AG20443 (cell line): ENCODE measurements at regions not wholly inside any gene's neighbourhood (a gene's known extent, or its start where the extent isn't known, plus 50 kb on each side); places are given as distances from the start of the nearest gene placed in this dataset.
A peak's percentile ranks its signal among the peaks of the same experiment; 100 is the strongest.

Experiments used
- DNase-seq: peaks from one replicate; pipeline ENCODE4 v3.0.0; 2012; ENCODE audit warnings: low spot score, mixed read lengths

DNA sequence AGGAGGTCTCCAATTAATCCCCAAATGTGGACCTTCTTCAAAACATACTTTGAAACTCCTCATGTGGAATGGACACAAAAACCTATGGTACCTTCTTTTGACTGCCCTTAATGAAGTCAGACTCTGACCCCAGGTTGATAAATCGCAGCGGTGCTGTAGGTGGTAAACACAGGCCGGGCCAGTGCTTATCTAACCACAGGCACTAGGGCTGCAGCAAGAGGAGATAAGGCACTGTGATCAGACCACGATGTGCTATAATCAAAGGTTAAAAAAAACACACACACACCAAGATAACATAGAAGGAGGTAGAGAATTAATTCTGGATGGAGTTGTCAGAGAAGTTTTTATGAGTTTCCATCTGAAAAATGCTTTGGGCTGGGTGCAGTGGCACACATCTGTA is 52.3 kb upstream of the SIPA1L2 start:
- DNase-seq, result no peak

DNA sequence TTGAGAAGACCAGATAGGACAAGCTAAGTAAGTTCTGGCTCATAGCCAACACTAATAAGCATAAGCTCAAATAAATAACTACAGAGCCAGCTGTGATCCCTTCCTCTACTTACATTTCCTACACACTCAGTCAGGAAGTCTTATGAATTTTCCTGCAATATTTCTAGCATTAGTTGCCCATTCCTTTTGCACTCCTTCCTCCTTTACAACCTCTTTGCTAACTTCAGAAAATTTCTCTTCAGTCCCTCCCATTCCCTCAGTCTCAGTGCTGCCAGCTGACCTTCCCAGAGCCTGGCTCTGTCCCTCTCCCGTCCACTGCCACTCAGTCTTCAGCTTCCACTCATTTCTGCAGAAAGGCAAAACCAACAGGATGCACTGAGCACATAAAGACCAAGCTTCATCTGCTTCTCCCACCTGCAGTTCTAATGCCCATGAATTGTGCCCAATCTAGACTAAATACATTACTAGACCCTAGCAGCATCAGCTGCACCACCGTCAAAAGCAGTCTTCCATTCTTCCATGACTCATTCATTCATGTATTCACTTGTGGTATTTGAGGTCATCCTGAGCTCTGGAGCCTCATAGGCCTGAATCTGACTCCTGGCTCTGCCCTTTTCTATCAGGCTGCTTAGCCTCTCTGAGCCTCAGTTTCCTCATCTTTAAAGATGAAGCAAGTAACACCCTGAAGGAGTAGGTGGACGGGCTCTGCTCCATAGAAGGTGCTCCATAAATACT is 54.6 kb upstream of the SIPA1L2 start:
- peak; percentile 40 for DNase-seq

DNA sequence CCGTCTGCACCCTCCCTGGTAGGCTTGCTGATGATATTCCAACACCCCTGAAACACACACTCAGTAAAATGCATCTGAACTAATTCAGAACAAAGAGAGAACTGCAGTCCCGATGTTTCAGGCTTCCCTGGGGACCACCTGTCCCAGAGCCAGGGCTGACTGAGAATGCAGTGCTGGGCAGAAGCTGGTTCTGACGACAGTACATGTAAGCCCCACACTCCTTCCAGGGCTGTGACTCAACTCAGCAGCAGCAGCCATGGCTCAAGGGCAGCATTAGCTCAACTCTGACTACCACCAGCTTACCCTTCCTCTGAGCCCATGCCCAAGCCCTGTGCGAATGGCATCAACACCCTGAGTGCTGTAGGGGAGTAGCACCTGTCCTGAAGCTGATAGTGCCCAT is 56.4 kb upstream of the SIPA1L2 start:
- peak; percentile 51 for DNase-seq

DNA sequence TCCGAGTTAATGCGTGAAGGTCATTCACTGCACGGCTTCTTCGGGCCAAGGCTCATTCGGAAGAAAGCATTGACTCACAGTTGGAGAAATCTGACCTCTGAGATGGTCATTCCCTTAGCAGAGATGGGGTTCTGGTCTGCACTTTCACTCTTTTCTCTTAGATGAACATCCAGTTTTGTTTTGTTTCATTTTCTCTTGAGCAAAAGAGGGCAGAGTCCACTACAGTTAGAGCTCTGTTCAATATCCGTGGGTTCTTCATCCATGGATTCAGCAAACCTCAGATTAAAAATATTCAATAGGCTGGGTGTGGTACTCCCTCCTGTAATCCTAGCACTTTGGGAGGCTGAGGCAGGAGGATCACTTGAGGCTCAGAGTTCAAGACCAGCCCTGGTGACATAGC is 57.4 kb upstream of the SIPA1L2 start:
- no peak for DNase-seq

DNA sequence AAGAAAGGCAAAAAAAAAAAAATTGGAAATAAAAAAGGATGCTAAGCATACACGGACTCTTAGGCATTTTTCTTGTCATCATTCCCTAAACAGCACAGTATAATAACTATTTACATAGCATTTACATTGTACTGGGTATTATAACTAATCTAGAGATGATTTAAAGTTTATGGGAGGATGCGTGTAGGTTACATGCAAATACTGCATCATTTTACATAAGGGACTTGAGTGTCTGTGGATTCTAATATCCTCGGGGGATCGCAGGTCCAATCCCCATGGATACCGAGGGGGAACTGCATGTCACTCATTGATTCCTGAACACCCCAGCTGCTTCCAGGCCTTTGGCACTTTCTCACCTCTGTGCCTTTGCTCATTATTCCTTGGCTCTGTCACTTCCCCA is 57.8 kb upstream of the SIPA1L2 start:
- no peak for DNase-seq

DNA sequence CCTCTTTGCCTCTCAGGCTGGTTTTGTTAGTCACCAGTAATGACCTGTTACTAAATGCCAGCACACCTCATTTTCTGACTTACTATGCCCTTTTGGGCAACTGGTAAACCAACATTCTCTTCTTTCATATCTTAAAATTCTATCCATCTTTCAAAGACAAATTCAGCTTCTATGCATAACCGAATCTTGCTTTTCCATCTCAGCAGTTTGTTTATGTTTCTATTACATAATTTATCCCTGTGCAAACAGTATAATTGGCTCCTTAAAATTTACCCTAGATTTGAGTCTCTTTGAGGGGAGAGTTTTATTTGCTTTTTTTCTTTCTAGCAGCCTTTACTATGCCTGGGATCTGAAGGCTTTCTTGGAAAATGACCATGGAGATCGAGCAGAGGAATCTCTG is 58.5 kb upstream of the SIPA1L2 start:
- no peak for DNase-seq

DNA sequence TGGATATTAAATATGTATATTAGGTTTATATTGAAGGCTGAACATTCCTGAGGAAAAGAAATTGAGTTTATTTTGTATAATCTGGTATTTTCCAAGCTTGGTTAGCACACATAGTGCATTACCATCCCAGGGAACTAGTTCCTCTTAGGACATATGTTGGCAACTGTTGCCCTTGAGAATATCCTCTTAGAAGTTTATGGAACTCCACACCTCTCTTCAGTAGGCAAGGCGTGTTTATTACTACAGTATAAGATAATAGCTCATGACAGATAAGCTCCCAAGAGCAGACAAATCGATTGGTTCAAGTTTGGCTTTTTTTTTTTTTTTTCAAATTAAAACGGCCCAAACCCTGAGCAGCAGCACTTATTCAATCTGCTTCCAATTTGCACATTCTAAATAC is 59.8 kb upstream of the SIPA1L2 start:
- DNase-seq, result no peak

DNA sequence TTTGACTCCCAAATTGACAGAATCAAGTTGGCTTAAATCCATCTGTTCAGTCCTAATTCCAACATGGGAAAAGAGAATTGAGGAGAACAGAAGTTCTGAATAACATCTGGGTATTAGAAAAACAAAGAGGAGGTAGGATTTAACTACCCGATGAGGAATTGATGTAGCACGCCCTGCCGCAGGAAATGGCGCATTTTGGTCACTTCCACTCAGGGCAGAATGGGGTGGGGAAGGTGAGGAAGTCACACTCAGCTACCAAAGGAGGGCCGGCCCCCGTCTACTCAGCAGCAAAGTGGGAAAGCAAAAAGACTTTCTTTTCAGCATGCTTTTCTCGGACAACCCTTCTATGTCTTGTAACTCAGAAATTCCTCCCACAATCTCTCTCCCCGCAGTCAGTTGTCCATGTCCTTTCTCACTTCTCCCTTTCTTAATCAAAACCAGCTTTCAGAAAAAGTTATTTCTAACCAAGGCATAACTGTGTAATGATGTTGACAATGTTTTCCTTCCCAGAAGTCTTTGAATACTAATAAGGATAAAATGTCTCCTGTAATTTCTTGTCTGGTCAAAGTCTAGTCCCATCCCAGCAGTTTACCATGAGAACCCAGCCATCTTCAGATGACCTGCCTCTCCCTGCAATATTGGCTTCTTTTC is 60.5 kb upstream of the SIPA1L2 start:
- DNase-seq, result peak; percentile 54

DNA sequence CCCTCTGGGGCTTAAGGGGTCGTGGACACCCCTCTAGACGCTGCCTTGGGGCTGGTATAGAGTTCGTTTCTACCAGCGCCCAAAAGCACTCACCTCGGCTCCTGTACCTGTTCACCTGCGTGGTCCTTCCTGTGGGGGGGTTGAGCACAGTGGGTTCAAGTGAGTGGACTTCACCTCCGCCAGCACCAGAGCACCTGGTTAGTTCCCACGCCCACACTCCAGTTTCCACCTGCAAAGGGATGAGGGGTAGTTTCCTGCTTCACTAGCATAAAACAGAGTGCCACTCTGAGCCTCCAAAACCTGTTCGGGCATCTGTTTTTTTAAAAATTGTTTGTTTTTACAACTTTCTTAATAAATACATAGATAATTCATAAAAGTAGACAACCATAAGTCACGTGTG is 64.5 kb upstream of the SIPA1L2 start:
- no peak for DNase-seq

DNA sequence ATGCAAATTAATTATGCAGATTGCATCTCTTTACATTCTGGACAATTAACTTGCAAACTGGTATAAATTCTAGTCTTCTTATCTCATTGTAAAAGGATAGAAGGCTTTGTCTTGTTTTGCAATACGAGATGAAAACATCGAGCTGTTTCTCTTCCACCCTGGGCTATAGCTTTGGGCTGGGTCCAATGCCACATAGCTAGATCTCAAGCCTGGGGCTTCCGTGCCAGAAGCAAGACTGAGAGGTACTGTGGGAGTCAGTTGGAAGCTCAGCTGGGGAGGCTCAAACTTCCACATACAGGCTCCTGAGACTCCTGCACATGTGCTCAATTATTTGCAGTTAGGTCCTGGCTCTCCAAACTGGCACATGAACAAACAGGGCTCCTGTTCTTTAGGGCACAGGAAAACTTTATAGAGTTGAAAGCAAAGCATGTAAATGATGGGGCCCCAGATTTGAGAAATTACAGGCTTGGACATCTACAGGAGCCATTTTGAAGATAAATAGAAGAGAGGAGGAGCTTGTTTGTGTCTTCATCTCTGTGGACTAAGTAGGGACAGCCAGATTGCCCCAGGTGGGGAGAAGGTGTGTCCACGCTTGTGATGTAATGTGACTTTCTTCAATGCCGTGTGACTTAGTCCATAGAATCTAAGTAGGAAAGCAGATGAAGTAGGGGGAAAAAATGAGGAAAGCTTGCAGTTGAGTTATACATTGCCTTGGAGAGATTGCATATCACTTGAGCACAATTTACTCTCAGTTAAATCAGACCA is 65.9 kb upstream of the SIPA1L2 start:
- DNase-seq, result no peak

DNA sequence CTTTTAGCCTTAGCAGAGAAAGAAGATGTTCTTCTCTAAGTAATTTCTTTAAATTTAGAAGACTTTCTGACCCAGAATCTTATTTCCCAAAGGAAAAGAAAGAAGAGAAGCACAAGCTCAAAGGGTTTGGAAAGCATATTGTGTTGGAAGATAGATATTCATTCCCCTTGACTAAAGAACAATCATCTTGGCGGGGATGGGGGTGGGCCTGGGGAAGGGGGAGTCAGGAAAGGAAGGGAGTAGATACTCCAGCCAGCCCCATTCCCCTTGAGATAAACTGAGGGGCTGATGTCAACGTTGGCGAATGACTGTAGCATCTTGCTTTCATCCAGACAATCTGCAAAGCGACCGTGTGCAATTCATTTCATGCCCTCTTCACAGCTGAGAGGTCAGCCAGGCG is 66.5 kb upstream of the SIPA1L2 start:
- DNase-seq, result no peak

DNA sequence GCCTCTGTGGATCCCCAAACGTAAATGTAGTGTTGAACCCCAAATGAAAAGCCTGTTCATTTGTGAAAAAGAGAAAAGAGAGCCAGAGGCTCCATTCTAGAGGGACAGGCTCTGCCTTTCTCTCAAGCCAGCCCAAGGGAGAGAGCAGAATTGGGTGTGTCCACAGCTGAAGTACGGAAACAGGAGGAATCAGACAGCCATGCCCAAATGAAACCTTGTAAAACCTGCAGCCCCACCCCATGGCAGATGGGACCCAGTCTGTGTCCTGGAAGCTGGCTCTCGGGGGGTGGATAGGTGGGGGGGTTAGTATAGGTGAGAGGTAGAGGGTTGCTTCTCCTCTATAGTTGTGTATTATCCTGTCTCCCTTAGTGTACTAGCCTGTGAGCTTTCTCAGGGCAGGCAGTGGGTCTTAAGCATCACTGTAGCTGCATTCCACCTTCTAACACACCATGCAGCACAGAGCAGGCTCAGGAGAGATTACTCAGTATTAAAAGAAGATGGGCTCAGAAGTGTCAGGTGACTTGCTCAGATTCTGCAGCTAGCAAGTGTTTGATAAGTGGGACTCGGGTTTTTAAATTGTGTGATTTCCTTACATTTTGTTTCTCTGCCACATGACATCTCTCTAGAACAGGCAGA is 67.4 kb upstream of the SIPA1L2 start:
- DNase-seq, result no peak

DNA sequence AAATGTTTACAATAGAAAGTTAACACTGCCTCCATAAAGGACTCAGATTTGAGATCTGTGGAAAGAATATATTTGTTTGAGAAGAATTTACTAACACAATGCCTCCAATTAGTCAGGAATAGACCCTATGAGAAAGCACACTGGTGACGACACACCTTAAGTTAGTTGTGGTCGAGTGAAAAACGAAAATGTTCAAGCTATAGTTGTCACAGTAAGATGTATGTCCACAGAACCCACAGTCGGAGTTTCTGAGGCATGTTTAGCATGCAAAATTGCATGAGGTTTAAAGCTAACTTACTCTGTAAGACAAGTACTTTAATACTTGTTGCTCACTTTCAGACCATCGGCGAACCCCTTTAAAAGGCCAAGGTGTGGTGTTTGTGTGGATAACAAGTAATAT is 69.9 kb upstream of the SIPA1L2 start:
- no peak for DNase-seq

DNA sequence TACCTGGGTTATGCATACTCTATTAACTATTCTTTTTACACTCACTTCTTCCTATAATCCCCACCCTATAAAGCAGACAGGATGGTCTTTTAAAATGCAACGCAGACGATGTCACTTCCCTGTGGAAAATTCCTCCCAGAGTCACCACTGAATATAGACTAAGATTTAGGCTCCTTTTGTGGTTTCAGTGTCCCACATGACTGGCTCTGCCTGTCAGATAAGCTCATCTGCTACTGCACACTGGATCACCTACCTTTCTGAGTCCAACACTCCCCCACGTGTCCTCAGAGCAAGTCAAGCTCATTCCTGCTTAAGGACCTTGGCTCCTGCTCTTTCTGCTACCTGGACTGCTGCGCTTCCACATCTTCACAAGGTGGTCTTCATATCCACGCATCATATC is 73.0 kb upstream of the SIPA1L2 start:
- no peak for DNase-seq

DNA sequence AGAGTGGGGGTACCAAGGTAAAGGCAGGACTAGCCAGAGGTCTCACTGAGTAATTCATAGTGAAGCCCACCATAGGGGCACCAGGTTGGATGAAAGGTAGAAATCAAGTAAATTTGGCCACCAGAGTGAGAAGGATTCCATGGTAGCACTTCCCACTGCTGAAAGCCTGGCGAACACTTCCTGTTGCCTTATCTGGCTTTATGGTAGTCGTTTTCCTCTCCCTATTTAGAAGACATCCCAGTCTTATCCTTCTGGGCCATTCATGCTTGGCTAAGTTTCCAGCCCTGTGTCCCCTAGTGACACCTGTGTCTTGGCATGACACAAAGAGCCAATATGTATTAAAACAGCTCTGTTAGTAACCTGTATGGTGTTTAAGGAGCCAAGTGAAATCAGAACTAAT is 74.3 kb upstream of the SIPA1L2 start:
- no peak for DNase-seq

DNA sequence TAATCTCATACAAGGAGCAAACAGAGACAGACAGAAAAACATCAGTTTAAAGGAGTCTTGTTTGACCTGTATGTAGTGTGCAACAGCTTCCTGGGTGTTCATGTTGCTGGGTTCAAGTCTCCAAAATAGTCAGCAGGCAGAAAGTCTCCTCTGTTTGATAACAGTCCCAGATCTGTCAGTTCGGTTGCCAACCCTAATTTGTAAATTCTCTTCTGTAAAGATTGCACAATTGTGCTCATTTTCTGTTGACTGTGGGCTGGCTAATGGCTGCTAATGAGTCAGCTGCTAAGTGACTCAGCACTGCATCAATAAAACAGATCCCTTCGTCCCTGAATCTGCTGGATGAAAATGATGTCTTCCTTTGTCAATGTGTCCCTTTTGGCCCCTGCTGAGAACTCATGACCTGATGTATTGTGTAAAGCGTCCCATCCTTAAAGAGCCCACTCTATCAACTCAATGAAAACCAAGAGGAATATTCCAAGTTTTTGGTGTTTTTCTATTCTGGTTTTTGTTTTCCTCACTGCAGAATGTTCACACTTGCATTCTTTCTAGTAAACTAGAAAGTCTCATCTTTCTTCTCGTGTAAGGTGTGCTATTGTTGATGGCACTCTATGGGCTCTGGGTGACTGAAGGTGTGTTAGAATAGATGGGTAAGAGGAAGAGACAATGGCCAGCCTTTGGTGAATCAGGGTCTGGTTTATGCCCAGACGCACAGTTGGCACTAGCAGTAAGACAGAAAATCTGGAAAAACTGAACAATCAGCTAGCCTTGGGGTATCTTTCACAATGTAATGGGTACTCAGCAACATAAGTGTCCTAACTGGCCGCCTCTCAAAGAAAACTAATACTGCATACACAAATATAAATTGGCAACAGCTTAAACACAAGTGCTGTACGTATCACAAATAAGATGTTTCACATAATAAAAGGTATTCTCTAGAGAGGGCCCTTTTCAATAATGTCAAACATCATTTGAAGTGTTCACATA is 75.1 kb upstream of the SIPA1L2 start:
- DNase-seq, result peak; percentile 85

DNA sequence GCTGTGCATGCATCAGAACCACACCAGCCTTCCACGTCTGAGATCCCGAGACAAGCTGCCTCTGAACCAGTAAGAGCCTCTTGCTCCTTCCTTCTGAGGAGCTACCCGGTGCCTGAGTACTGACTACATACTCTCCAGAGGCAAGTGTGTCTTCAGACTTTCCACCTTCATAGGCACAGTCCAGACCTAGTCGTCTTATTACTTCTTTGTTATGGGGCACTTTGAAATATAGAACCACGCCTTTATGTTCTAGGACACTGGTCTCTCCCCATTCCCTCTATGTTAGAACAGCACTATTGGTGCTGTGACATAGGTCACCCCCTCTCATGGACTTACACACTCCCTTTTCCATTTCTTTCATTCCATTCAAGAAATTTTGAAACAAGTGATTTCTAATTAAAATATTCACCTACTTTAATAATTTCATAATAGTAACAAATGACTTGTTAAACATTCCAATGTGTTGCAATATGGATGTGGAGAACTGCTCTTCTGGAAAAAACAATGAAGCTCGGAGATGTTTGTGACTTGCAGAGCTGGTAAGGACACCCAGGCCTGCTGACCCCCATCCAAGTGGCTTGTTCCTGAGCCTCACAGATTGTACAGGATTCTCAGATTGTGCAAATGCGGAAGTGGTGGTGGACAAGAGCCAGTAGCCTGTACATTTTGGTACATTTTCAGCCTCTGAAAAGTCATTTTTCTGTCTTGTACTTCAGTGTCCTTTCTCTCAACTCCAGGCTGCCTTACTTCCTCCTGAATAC is 76.1 kb upstream of the SIPA1L2 start:
- no peak for DNase-seq

DNA sequence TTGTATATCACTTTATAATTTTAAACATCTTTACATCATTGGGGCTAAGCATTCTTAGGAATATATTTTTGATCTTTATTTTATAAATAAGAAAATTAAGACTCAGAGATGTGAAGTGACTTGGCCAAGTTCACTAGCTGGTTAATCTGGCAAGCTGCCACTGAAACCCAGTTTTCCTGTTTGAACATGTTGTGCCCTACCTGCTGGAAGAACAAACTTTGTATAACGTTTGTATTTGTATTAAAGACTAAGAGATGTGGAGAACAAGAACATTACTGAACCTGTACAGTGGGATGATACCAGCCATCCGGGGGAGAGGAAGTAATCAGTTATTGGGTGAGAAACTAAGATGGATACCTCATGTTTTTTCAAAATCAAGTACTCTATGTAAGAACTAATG is 77.2 kb upstream of the SIPA1L2 start:
- DNase-seq, result no peak

DNA sequence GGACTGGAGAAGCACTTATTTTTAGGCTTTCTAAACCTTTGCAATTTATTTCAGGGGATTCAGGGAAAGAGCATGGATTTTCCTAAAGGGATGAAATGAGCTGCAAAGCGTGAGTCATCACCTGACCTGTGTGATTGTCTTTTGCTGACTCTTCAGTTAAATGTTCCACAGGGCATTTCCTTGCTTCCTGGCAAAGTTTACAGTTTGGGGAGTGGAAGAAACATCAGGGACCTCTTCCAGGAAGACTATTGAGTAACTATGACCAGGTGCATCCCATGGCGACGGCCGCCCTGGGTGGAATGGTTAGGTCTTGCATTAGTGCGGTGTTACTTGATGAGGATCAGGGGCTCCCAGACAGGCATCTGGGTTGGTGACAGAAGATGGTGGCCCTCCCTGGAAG is 79.5 kb upstream of the SIPA1L2 start:
- no peak for DNase-seq

DNA sequence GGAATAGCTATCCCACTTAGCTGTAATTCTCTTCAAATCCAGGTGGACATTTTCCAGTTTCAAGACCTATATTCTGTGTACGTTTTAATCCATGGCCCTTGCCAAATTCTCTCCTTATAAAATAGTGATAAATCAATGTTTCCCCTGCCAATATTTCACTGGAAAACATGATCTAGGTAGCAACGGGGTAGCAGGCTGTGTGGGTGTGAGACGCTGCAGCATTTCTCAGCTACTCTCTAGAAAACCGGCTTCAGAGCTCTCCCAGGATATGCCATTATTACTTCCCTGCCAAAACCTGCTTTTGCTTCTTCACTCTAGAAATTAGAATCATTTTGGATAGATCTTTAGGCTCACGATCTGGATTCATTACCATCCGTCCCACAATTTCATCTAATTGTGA is 82.1 kb upstream of the SIPA1L2 start:
- no peak for DNase-seq

DNA sequence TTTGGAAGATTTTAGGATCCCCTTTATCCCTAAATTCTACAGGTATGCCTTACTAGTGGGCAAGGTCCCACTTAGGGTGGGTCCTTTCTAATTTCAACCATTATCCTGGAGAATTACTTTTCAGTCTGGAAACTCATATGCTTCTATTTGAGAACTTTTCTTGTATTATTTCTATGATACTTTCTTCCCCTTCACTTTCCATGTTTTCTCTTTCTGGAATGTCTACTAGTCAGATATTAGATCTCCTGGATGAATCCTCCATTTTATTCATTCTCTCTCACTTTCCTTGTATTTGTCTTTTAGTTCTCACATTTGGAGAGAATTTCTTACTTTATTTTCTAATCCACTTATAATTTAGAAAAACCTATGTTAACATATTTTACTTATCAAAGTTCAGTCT is 83.9 kb upstream of the SIPA1L2 start:
- DNase-seq, result no peak
